WTC11 (cell line): ENCODE measurements at regions not wholly inside any gene's neighbourhood (a gene's known extent, or its start where the extent isn't known, plus 50 kb on each side); places are given as distances from the start of the nearest gene placed in this dataset.

ENCODE experiments used
- CREB1 ChIP-seq: sonication (generic); formaldehyde crosslinking; IDR thresholded peaks from 2 replicates; pipeline ENCODE4 v1.8.0; 2023; ENCODE audit warnings: mild to moderate bottlenecking, missing genetic modification reagents
- ETV6 ChIP-seq: sonication (generic); formaldehyde crosslinking; IDR thresholded peaks from 2 replicates; pipeline ENCODE4 v1.8.1; 2022; ENCODE audit warnings: mild to moderate bottlenecking, missing genetic modification reagents
- JUN ChIP-seq: sonication (generic); formaldehyde crosslinking; IDR thresholded peaks from 2 replicates; pipeline ENCODE4 v1.8.0; 2023; ENCODE audit warnings: mild to moderate bottlenecking, missing genetic modification reagents
- NFE2L1 ChIP-seq: sonication (generic); formaldehyde crosslinking; IDR thresholded peaks from 2 replicates; pipeline ENCODE4 v1.8.1; 2023; ENCODE audit warnings: missing genetic modification reagents
- NR2C2 ChIP-seq: sonication (generic); formaldehyde crosslinking; IDR thresholded peaks from 2 replicates; pipeline ENCODE4 v1.8.0; 2022; ENCODE audit warnings: mild to moderate bottlenecking, missing genetic modification reagents
- RELA ChIP-seq: sonication (generic); formaldehyde crosslinking; IDR thresholded peaks from 2 replicates; pipeline ENCODE4 v1.8.1; 2022; ENCODE audit warnings: missing genetic modification reagents, mild to moderate bottlenecking, borderline replicate concordance
- TCF7 ChIP-seq: sonication (generic); formaldehyde crosslinking; IDR thresholded peaks from 2 replicates; pipeline ENCODE4 v1.8.0; 2022; ENCODE audit warnings: mild to moderate bottlenecking, low read depth, missing genetic modification reagents, moderate library complexity
- ZNF263 ChIP-seq: sonication (generic); formaldehyde crosslinking; IDR thresholded peaks from 2 replicates; pipeline ENCODE4 v1.8.1; 2022; ENCODE audit warnings: low read depth, mild to moderate bottlenecking, moderate library complexity, missing genetic modification reagents
- TF ChIP-seq, protein P1 (sequence below): sonication (generic); formaldehyde crosslinking; IDR thresholded peaks from 2 replicates; pipeline ENCODE4 v1.8.1; 2022; ENCODE audit warnings: mild to moderate bottlenecking, moderate library complexity, missing genetic modification reagents
- TF ChIP-seq, protein P2 (sequence below): fragments of 200-600 bp; IDR thresholded peaks from 2 replicates; pipeline ENCODE4 v1.8.0; 2022; ENCODE audit warnings: antibody characterized with exemption
- TF ChIP-seq, protein P3 (sequence below): sonication (generic); formaldehyde crosslinking; IDR thresholded peaks from 2 replicates; pipeline ENCODE4 v1.8.1; 2022; ENCODE audit warnings: low read depth, mild to moderate bottlenecking, moderate library complexity, missing genetic modification reagents, borderline replicate concordance
- TF ChIP-seq, protein P4 (sequence below): sonication (generic); formaldehyde crosslinking; conservative IDR thresholded peaks from 2 replicates; pipeline ENCODE4 v1.8.1; 2022; ENCODE audit warnings: mild to moderate bottlenecking, missing genetic modification reagents
- TF ChIP-seq, protein P5 (sequence below): sonication (generic); formaldehyde crosslinking; IDR thresholded peaks from 2 replicates; pipeline ENCODE4 v1.8.1; 2023; ENCODE audit warnings: mild to moderate bottlenecking, missing genetic modification reagents, moderate library complexity
- TF ChIP-seq, protein P6 (sequence below): sonication (generic); formaldehyde crosslinking; IDR thresholded peaks from 2 replicates; pipeline ENCODE4 v1.8.0; 2022; ENCODE audit warnings: missing genetic modification reagents

DNA sequence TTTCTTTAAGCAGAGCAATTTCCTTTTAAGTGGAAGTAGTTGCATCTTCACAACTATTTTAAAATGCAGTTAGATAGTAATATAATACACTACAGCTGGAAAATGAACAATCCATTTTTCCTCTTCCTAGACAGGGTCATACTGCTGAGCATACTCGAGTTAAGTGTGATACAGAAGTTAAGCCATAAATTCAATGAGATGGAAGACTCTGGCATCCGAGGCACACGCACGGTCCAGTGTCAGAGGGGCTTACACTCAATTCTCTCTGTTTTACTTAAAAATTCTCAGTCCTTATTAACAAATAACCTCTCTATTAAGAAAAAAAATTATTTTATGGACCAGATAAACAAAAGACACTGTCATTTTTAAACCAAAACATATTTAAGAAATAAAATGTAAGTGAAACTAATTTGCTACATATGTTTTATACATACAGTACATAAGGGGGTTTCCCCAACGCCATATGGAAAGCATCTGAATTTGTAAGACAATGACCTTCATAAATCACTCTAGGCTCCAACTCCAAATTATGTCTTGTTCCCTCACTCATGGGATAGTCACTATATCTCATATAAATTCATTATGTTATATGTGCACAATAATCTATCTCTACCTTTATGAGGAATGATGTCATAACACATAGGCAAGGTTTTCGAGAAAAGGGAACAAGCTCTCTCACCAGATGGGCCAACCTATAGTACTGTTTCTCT is 315.3 kb downstream of the PAPSS1 start:
- TF ChIP-seq, protein P1, sequence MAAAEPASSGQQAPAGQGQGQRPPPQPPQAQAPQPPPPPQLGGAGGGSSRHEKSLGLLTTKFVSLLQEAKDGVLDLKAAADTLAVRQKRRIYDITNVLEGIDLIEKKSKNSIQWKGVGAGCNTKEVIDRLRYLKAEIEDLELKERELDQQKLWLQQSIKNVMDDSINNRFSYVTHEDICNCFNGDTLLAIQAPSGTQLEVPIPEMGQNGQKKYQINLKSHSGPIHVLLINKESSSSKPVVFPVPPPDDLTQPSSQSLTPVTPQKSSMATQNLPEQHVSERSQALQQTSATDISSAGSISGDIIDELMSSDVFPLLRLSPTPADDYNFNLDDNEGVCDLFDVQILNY (CRISPR knock-in tag), result no peak
- no peak for TF ChIP-seq ETV6 (CRISPR knock-in tag)
- TF ChIP-seq NFE2L1 (CRISPR knock-in tag), result no peak
- TF ChIP-seq, protein P2, sequence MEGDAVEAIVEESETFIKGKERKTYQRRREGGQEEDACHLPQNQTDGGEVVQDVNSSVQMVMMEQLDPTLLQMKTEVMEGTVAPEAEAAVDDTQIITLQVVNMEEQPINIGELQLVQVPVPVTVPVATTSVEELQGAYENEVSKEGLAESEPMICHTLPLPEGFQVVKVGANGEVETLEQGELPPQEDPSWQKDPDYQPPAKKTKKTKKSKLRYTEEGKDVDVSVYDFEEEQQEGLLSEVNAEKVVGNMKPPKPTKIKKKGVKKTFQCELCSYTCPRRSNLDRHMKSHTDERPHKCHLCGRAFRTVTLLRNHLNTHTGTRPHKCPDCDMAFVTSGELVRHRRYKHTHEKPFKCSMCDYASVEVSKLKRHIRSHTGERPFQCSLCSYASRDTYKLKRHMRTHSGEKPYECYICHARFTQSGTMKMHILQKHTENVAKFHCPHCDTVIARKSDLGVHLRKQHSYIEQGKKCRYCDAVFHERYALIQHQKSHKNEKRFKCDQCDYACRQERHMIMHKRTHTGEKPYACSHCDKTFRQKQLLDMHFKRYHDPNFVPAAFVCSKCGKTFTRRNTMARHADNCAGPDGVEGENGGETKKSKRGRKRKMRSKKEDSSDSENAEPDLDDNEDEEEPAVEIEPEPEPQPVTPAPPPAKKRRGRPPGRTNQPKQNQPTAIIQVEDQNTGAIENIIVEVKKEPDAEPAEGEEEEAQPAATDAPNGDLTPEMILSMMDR, result no peak
- TF ChIP-seq, protein P3, sequence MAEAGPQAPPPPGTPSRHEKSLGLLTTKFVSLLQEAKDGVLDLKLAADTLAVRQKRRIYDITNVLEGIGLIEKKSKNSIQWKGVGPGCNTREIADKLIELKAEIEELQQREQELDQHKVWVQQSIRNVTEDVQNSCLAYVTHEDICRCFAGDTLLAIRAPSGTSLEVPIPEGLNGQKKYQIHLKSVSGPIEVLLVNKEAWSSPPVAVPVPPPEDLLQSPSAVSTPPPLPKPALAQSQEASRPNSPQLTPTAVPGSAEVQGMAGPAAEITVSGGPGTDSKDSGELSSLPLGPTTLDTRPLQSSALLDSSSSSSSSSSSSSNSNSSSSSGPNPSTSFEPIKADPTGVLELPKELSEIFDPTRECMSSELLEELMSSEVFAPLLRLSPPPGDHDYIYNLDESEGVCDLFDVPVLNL (CRISPR knock-in tag), result no peak
- TF ChIP-seq ZNF263 (CRISPR knock-in tag), result no peak
- TF ChIP-seq, protein P4, sequence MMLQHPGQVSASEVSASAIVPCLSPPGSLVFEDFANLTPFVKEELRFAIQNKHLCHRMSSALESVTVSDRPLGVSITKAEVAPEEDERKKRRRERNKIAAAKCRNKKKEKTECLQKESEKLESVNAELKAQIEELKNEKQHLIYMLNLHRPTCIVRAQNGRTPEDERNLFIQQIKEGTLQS (CRISPR knock-in tag), result no peak
- TF ChIP-seq NR2C2 (CRISPR knock-in tag), result no peak
- TF ChIP-seq, protein P5, sequence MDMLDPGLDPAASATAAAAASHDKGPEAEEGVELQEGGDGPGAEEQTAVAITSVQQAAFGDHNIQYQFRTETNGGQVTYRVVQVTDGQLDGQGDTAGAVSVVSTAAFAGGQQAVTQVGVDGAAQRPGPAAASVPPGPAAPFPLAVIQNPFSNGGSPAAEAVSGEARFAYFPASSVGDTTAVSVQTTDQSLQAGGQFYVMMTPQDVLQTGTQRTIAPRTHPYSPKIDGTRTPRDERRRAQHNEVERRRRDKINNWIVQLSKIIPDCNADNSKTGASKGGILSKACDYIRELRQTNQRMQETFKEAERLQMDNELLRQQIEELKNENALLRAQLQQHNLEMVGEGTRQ (CRISPR knock-in tag), result no peak
- TF ChIP-seq, protein P6, sequence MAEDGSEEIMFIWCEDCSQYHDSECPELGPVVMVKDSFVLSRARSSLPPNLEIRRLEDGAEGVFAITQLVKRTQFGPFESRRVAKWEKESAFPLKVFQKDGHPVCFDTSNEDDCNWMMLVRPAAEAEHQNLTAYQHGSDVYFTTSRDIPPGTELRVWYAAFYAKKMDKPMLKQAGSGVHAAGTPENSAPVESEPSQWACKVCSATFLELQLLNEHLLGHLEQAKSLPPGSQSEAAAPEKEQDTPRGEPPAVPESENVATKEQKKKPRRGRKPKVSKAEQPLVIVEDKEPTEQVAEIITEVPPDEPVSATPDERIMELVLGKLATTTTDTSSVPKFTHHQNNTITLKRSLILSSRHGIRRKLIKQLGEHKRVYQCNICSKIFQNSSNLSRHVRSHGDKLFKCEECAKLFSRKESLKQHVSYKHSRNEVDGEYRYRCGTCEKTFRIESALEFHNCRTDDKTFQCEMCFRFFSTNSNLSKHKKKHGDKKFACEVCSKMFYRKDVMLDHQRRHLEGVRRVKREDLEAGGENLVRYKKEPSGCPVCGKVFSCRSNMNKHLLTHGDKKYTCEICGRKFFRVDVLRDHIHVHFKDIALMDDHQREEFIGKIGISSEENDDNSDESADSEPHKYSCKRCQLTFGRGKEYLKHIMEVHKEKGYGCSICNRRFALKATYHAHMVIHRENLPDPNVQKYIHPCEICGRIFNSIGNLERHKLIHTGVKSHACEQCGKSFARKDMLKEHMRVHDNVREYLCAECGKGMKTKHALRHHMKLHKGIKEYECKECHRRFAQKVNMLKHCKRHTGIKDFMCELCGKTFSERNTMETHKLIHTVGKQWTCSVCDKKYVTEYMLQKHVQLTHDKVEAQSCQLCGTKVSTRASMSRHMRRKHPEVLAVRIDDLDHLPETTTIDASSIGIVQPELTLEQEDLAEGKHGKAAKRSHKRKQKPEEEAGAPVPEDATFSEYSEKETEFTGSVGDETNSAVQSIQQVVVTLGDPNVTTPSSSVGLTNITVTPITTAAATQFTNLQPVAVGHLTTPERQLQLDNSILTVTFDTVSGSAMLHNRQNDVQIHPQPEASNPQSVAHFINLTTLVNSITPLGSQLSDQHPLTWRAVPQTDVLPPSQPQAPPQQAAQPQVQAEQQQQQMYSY (CRISPR knock-in tag), result no peak
- TF ChIP-seq CREB1, result no peak
- no peak for TF ChIP-seq JUN
- no peak for TF ChIP-seq TCF7
- no peak for TF ChIP-seq RELA (CRISPR knock-in tag)
